ENCODE measurements at regions not wholly inside any gene's neighbourhood (a gene's known extent, or its start where the extent isn't known, plus 50 kb on each side); places are given as distances from the start of the nearest gene placed in this dataset.

DNA sequence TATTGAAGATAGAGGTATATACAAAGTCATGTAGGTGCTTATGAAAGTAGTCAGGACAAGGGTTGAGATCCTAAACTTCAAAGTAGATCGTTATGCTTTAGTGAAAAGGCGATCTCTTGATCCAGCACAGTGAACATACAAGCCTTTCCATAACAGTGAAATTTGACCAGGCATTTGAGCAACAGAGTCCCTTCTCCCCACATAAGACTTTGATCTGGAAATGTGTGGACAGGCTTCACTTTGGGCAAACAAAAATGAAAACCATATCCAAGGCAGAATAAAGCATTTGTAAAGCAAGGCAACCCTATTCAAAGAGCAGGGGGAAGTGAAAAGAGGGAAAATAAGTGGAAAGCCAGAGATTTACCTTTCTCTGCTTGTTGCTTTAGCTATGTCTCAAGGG, 311.9 kb upstream of the SORCS1 start:
- no peak for DNase-seq (ENCODE audit: low read depth in 1 of 2, low spot score in 1 of 2)
- Histone ChIP-seq H3K27ac (no peak overlapping the region), H3K9me3 (no peaks in the 10 kb centered on the region), H3K4me3 (no peak overlapping the region), H3K4me1 (no peaks in the 10 kb centered on the region), H3K4me2 (no peak overlapping the region)
- no peak for TF ChIP-seq CBX2 (IDR thresholded peaks at IDR 0.05; ENCODE audit: borderline replicate concordance, low read depth)
- no peak for TF ChIP-seq RFX5 (IDR thresholded peaks at IDR 0.05)
- TF ChIP-seq, protein P1, sequence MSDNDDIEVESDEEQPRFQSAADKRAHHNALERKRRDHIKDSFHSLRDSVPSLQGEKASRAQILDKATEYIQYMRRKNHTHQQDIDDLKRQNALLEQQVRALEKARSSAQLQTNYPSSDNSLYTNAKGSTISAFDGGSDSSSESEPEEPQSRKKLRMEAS (IDR thresholded peaks at IDR 0.05) = no peak
- TF ChIP-seq MAZ (IDR thresholded peaks at IDR 0.05; ENCODE audit: borderline replicate concordance, low read depth, low read length) = no peak
- no peak for TF ChIP-seq TFCP2L1 (CRISPR knock-in tag; IDR thresholded peaks at IDR 0.05)
- TF ChIP-seq HOXA7 (CRISPR knock-in tag; IDR thresholded peaks at IDR 0.05) = no peak
- no peak for TF ChIP-seq FOXS1 (CRISPR knock-in tag; IDR thresholded peaks at IDR 0.05)
- no peak for TF ChIP-seq JUNB (IDR thresholded peaks at IDR 0.05)
- TF ChIP-seq, protein P2, sequence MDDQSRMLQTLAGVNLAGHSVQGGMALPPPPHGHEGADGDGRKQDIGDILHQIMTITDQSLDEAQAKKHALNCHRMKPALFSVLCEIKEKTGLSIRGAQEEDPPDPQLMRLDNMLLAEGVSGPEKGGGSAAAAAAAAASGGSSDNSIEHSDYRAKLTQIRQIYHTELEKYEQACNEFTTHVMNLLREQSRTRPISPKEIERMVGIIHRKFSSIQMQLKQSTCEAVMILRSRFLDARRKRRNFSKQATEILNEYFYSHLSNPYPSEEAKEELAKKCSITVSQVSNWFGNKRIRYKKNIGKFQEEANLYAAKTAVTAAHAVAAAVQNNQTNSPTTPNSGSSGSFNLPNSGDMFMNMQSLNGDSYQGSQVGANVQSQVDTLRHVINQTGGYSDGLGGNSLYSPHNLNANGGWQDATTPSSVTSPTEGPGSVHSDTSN (IDR thresholded peaks at IDR 0.05) = no peak
- TF ChIP-seq, protein P3, sequence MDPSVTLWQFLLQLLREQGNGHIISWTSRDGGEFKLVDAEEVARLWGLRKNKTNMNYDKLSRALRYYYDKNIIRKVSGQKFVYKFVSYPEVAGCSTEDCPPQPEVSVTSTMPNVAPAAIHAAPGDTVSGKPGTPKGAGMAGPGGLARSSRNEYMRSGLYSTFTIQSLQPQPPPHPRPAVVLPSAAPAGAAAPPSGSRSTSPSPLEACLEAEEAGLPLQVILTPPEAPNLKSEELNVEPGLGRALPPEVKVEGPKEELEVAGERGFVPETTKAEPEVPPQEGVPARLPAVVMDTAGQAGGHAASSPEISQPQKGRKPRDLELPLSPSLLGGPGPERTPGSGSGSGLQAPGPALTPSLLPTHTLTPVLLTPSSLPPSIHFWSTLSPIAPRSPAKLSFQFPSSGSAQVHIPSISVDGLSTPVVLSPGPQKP (IDR thresholded peaks at IDR 0.05; ENCODE audit: low read depth, low read length) = no peak
- TF ChIP-seq TP53 (CRISPR knock-in tag; IDR thresholded peaks at IDR 0.05) = no peak
- TF ChIP-seq SMC3 (IDR thresholded peaks at IDR 0.05) = no peak
- TF ChIP-seq, protein P4, sequence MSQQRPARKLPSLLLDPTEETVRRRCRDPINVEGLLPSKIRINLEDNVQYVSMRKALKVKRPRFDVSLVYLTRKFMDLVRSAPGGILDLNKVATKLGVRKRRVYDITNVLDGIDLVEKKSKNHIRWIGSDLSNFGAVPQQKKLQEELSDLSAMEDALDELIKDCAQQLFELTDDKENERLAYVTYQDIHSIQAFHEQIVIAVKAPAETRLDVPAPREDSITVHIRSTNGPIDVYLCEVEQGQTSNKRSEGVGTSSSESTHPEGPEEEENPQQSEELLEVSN (IDR thresholded peaks at IDR 0.05; ENCODE audit: borderline replicate concordance, low read depth) = no peak
- TF ChIP-seq MYC (IDR thresholded peaks at IDR 0.05; ENCODE audit: borderline replicate concordance, low read length) = no peak
- TF ChIP-seq NR3C1 (IDR thresholded peaks at IDR 0.05) = no peak
- TF ChIP-seq EP300 (IDR thresholded peaks at IDR 0.05) = no peak
- no peak for TF ChIP-seq ESRRA (IDR thresholded peaks at IDR 0.05; ENCODE audit: borderline replicate concordance, low read length)
- TF ChIP-seq, protein P5, sequence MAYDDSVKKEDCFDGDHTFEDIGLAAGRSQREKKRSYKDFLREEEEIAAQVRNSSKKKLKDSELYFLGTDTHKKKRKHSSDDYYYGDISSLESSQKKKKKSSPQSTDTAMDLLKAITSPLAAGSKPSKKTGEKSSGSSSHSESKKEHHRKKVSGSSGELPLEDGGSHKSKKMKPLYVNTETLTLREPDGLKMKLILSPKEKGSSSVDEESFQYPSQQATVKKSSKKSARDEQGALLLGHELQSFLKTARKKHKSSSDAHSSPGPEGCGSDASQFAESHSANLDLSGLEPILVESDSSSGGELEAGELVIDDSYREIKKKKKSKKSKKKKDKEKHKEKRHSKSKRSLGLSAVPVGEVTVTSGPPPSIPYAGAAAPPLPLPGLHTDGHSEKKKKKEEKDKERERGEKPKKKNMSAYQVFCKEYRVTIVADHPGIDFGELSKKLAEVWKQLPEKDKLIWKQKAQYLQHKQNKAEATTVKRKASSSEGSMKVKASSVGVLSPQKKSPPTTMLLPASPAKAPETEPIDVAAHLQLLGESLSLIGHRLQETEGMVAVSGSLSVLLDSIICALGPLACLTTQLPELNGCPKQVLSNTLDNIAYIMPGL (CRISPR knock-in tag; IDR thresholded peaks at IDR 0.05; ENCODE audit: borderline replicate concordance) = no peak
- no peak for TF ChIP-seq CHD2 (IDR thresholded peaks at IDR 0.05; ENCODE audit: low read length, partially characterized antibody)
- CTCF ChIA-PET = no interaction called here
- POLR2A ChIA-PET = no interaction called here
- ATAC-seq = no peak
- no peak for FAIRE-seq
- WGBS (ENCODE audit: missing lambda C conversion rate) = 0% methylated on average over 2 of the region's 2 CpGs

DNA sequence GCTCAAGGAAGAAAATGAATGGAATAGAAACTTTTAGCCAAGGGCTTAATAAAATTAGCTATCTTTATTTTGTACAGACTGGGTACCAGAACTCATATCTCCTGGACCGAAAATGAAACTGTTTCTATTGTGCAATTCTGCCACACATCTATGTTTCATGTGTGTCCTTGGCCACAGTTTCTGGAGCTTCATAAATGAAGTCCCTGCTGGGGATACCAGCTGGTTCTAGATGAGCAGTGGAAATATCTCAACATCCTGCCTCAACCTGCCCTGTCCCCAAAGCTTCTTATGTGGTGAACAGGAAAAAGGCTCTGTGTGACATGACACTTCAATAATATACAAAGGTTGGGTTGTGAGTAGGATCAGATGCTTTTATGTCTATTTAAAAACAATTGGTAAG, 310.1 kb upstream of the SORCS1 start:
- WGBS (ENCODE audit: missing lambda C conversion rate) = 5% methylated on average over 1 of the region's 1 CpG
- H3K4me1 ChIP-seq = no peaks in the 10 kb centered on the region

More for the DNA sequence above, 310.1 kb upstream of the SORCS1 start:
- Histone ChIP-seq H3K27ac (no peak overlapping the region), H3K4me2 (no peak overlapping the region), H3K9me3 (no peaks in the 10 kb centered on the region), H3K4me3 (no peak overlapping the region)
- POLR2A ChIA-PET = no interaction called here
- FAIRE-seq (no peak), DNase-seq (ENCODE audit: low read depth in 1 of 2, low spot score in 1 of 2) (no peak), ATAC-seq (no peak)
- TF ChIP-seq GATA3 (IDR thresholded peaks at IDR 0.05; ENCODE audit: borderline replicate concordance) (no peak), RCOR1 (IDR thresholded peaks at IDR 0.05; ENCODE audit: low read depth, low read length) (no peak), TFCP2L1 (CRISPR knock-in tag; IDR thresholded peaks at IDR 0.05) (no peak), MAFK (IDR thresholded peaks at IDR 0.05; ENCODE audit: partially characterized antibody) (no peak), KDM5A (IDR thresholded peaks at IDR 0.05) (no peak), HOXA7 (CRISPR knock-in tag; IDR thresholded peaks at IDR 0.05) (no peak), CHD2 (IDR thresholded peaks at IDR 0.05; ENCODE audit: low read length, partially characterized antibody) (no peak)
- TF ChIP-seq, protein P4 (IDR thresholded peaks at IDR 0.05; ENCODE audit: borderline replicate concordance, low read depth) = no peak
- TF ChIP-seq, protein P6, sequence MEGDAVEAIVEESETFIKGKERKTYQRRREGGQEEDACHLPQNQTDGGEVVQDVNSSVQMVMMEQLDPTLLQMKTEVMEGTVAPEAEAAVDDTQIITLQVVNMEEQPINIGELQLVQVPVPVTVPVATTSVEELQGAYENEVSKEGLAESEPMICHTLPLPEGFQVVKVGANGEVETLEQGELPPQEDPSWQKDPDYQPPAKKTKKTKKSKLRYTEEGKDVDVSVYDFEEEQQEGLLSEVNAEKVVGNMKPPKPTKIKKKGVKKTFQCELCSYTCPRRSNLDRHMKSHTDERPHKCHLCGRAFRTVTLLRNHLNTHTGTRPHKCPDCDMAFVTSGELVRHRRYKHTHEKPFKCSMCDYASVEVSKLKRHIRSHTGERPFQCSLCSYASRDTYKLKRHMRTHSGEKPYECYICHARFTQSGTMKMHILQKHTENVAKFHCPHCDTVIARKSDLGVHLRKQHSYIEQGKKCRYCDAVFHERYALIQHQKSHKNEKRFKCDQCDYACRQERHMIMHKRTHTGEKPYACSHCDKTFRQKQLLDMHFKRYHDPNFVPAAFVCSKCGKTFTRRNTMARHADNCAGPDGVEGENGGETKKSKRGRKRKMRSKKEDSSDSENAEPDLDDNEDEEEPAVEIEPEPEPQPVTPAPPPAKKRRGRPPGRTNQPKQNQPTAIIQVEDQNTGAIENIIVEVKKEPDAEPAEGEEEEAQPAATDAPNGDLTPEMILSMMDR (IDR thresholded peaks at IDR 0.05) = no peak
- CTCF ChIA-PET = interaction anchor here (0.5 kb wide), 1 partner anchor 881 kb away, joined by 3 read pairs; no protein-coding TSS in a partner anchor
